Liver (tissue), 8 donors: ENCODE measurements at regions not wholly inside any gene's neighbourhood (a gene's known extent, or its start where the extent isn't known, plus 50 kb on each side); places are given as distances from the start of the nearest gene placed in this dataset.

Source experiments
- DNase-seq: peaks from one replicate; pipeline ENCODE4 v3.0.0-alpha.2; 2017; ENCODE audit warnings: low spot score
- H3K27ac ChIP-seq, 2 donors: one replicate each; pipeline ENCODE4 v1.7.0; 2013; ENCODE audit warnings: inconsistent platforms in 2 of 2, low read length in 2 of 2, control low read depth in 1 of 2, low read depth in 1 of 2, mild to moderate bottlenecking in 1 of 2
- H3K27me3 ChIP-seq, 4 donors: one replicate each; pipeline versions ENCODE4 v1.6.1 to v1.7.0; 2013; ENCODE audit warnings: low read length in 3 of 4, inconsistent platforms in 1 of 4, mild to moderate bottlenecking in 1 of 4, moderate library complexity in 1 of 4; ENCODE audit not compliant: control insufficient read depth in 4 of 4, insufficient read depth in 4 of 4
- H3K36me3 ChIP-seq, 4 donors: one replicate each; pipeline versions ENCODE4 v1.6.1 to v1.7.0; 2013; ENCODE audit warnings: low read length in 3 of 4, mild to moderate bottlenecking in 3 of 4, low read depth in 1 of 4, moderate library complexity in 1 of 4; ENCODE audit not compliant: control insufficient read depth in 4 of 4, insufficient read depth in 3 of 4
- H3K4me1 ChIP-seq, 4 donors: one replicate each; pipeline versions ENCODE4 v1.6.1 to v1.7.0; 2013; ENCODE audit warnings: low read length in 3 of 4, mild to moderate bottlenecking in 3 of 4, moderate library complexity in 1 of 4; ENCODE audit not compliant: control insufficient read depth in 4 of 4, insufficient read depth in 4 of 4
- H3K4me3 ChIP-seq, 3 donors: one replicate each; pipeline versions ENCODE4 v1.6.1 to v1.7.0; 2013; ENCODE audit warnings: low read length in 3 of 3, control low read depth in 1 of 3, low read depth in 1 of 3, mild to moderate bottlenecking in 1 of 3
- H3K9ac ChIP-seq, 2 donors: one replicate each; pipeline ENCODE4 v1.7.0; 2013; ENCODE audit warnings: low read length in 2 of 2, mild to moderate bottlenecking in 2 of 2, moderate library complexity in 2 of 2, control low read depth in 1 of 2, low read depth in 1 of 2
- H3K9me3 ChIP-seq, 4 donors: one replicate each; pipeline versions ENCODE4 v1.6.1 to v1.7.0; 2013; ENCODE audit warnings: low read length in 3 of 4; ENCODE audit not compliant: control insufficient read depth in 4 of 4
- EGR1 ChIP-seq, 2 donors: IDR thresholded peaks; 2 replicates each; pipeline ENCODE4 v1.6.1; 2016 to 2018; ENCODE audit warnings: antibody characterized with exemption in 2 of 2, low read depth in 2 of 2
- FOXA1 ChIP-seq: IDR thresholded peaks from 2 replicates; pipeline ENCODE4 v1.6.1; 2016; ENCODE audit warnings: antibody characterized with exemption
- FOXA2 ChIP-seq: IDR thresholded peaks from 2 replicates; pipeline ENCODE4 v1.6.1; 2016; ENCODE audit warnings: antibody characterized with exemption
- GABPA ChIP-seq, 2 donors: IDR thresholded peaks in 1 of 2; conservative IDR thresholded peaks in 1 of 2; 2 replicates each; pipeline ENCODE4 v1.6.1; 2016; ENCODE audit warnings: antibody characterized with exemption in 2 of 2, mild to moderate bottlenecking in 1 of 2, moderate library complexity in 1 of 2
- HNF4A ChIP-seq, 2 donors: conservative IDR thresholded peaks; 2 replicates each; pipeline ENCODE4 v1.6.1; 2016; ENCODE audit warnings: antibody characterized with exemption in 2 of 2, mild to moderate bottlenecking in 2 of 2
- HNF4G ChIP-seq: IDR thresholded peaks from 2 replicates; pipeline ENCODE4 v1.6.1; 2016; ENCODE audit warnings: antibody characterized with exemption
- JUND ChIP-seq, 2 donors: IDR thresholded peaks; 2 replicates each; pipeline ENCODE4 v1.6.1; 2016; ENCODE audit warnings: antibody characterized with exemption in 2 of 2
- NR2F2 ChIP-seq: IDR thresholded peaks from 2 replicates; pipeline ENCODE4 v1.6.1; 2016; ENCODE audit warnings: antibody characterized with exemption
- RAD21 ChIP-seq, 2 donors: IDR thresholded peaks; 2 replicates each; pipeline ENCODE4 v1.6.1; 2016; ENCODE audit warnings: antibody characterized with exemption in 2 of 2, mild to moderate bottlenecking in 2 of 2
- RXRA ChIP-seq, 2 donors: IDR thresholded peaks; 2 replicates each; pipeline ENCODE4 v1.6.1; 2017 to 2018; ENCODE audit warnings: antibody characterized with exemption in 2 of 2, mild to moderate bottlenecking in 1 of 2
- SP1 ChIP-seq: IDR thresholded peaks from 2 replicates; pipeline ENCODE4 v1.6.1; 2018; ENCODE audit warnings: antibody characterized with exemption, mild to moderate bottlenecking
- TAF1 ChIP-seq: conservative IDR thresholded peaks from 2 replicates; pipeline ENCODE4 v1.6.1; 2016; ENCODE audit warnings: antibody characterized with exemption, mild to moderate bottlenecking
- YY1 ChIP-seq: IDR thresholded peaks from 2 replicates; pipeline ENCODE4 v1.6.1; 2016; ENCODE audit warnings: antibody characterized with exemption, mild to moderate bottlenecking
- WGBS: extraction: QIAGEN DNeasy Blood & Tissue Kit; methylation state at CpG from one replicate; pipeline ENCODE4 v1.1.7; 2013; 5-methylcytosine and 5-hydroxymethylcytosine counted together
- TF ChIP-seq, protein P1 (sequence below): IDR thresholded peaks from 2 replicates; pipeline ENCODE4 v1.6.1; 2016; ENCODE audit warnings: antibody characterized with exemption
- TF ChIP-seq, protein P2 (sequence below): IDR thresholded peaks from 2 replicates; pipeline ENCODE4 v1.6.1; 2016; ENCODE audit warnings: antibody characterized with exemption, mild to moderate bottlenecking
- TF ChIP-seq, protein P3 (sequence below): IDR thresholded peaks from 2 replicates; pipeline ENCODE4 v1.6.1; 2016; ENCODE audit warnings: antibody characterized with exemption
- TF ChIP-seq, protein P4 (sequence below): fragments of 150-350 bp; IDR thresholded peaks from 2 replicates; pipeline ENCODE4 v1.5.1; 2017; ENCODE audit warnings: improper control_type of control experiment, low read depth, low read length; ENCODE audit not compliant: missing input control
- TF ChIP-seq, protein P5 (sequence below): IDR thresholded peaks from 2 replicates; pipeline ENCODE4 v1.6.1; 2016; ENCODE audit warnings: antibody characterized with exemption
- donor health status: healthy.
- donor health status: healthy.
- donor health status: healthy.
- donor health status: healthy.
- donor health status: healthy.

DNA sequence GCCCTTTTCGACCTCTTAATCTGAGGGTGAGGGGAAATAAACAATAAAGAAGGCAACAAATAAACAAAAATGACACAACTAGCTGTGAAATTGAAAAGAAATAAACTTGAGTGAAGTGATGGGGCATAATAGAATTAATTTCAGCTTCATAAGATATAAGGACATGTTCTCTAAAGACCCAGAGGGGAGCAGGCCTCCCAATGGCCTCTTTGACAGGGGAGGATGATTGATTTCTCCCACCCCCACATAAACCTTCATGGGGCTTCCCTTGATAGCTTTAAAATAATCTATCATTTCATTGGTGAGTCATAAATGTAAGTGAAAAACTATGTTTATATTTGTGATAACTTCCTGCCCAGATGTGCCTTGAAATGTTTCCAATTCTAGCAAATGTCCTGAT is 226.3 kb upstream of the RAG2 start:
- Histone ChIP-seq H3K4me3 (no peak overlapping the region), H3K9ac (no peak overlapping the region), H3K9me3 (no peaks in the 10 kb centered on the region), H3K36me3 (no peaks in the 10 kb centered on the region), H3K4me1 (no peaks in the 10 kb centered on the region), H3K27me3 (peaks cover 0 to 4% (median 0%) of the 10 kb centered on the region in 4 donors), H3K27ac (no peak overlapping the region)
- 66% methylated on average over 1 of the region's 1 CpG for WGBS
- TF ChIP-seq, protein P1, sequence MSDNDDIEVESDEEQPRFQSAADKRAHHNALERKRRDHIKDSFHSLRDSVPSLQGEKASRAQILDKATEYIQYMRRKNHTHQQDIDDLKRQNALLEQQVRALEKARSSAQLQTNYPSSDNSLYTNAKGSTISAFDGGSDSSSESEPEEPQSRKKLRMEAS, result no peak
- TF ChIP-seq NR2F2 (no peak), SP1 (no peak)
- TF ChIP-seq, protein P2, sequence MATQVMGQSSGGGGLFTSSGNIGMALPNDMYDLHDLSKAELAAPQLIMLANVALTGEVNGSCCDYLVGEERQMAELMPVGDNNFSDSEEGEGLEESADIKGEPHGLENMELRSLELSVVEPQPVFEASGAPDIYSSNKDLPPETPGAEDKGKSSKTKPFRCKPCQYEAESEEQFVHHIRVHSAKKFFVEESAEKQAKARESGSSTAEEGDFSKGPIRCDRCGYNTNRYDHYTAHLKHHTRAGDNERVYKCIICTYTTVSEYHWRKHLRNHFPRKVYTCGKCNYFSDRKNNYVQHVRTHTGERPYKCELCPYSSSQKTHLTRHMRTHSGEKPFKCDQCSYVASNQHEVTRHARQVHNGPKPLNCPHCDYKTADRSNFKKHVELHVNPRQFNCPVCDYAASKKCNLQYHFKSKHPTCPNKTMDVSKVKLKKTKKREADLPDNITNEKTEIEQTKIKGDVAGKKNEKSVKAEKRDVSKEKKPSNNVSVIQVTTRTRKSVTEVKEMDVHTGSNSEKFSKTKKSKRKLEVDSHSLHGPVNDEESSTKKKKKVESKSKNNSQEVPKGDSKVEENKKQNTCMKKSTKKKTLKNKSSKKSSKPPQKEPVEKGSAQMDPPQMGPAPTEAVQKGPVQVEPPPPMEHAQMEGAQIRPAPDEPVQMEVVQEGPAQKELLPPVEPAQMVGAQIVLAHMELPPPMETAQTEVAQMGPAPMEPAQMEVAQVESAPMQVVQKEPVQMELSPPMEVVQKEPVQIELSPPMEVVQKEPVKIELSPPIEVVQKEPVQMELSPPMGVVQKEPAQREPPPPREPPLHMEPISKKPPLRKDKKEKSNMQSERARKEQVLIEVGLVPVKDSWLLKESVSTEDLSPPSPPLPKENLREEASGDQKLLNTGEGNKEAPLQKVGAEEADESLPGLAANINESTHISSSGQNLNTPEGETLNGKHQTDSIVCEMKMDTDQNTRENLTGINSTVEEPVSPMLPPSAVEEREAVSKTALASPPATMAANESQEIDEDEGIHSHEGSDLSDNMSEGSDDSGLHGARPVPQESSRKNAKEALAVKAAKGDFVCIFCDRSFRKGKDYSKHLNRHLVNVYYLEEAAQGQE, result no peak
- DNase-seq, result no peak

DNA sequence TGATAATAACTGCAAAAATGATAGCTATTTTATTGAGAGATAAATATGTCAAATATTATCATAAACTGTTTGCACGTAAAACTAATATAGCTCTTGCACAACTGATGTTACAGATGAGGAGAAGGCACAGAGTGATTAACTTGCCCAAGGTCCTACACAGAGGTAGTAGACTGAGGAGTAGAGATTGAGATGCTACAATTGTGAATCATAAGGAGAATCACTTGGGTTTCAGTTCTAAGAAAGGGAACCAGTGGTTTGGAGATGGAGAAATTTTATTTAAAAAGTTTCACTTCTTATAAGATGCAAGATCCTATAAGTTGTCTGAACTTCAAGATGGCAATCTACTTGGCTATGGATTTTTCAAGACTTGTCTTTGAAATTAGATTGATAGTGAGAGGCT is 224.8 kb upstream of the RAG2 start:
- H3K9ac ChIP-seq, result no peak overlapping the region
- H3K9me3 ChIP-seq, result no peaks in the 10 kb centered on the region
- no peak for DNase-seq
- H3K4me1 ChIP-seq, result no peaks in the 10 kb centered on the region
- peaks cover 0 to 4% (median 0%) of the 10 kb centered on the region in 4 donors for H3K27me3 ChIP-seq
- no peak for TF ChIP-seq RXRA (IDR thresholded peaks at IDR 0.05)
- TF ChIP-seq, protein P3, sequence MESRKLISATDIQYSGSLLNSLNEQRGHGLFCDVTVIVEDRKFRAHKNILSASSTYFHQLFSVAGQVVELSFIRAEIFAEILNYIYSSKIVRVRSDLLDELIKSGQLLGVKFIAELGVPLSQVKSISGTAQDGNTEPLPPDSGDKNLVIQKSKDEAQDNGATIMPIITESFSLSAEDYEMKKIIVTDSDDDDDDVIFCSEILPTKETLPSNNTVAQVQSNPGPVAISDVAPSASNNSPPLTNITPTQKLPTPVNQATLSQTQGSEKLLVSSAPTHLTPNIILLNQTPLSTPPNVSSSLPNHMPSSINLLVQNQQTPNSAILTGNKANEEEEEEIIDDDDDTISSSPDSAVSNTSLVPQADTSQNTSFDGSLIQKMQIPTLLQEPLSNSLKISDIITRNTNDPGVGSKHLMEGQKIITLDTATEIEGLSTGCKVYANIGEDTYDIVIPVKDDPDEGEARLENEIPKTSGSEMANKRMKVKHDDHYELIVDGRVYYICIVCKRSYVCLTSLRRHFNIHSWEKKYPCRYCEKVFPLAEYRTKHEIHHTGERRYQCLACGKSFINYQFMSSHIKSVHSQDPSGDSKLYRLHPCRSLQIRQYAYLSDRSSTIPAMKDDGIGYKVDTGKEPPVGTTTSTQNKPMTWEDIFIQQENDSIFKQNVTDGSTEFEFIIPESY, result no peak
- TF ChIP-seq EGR1 (IDR thresholded peaks at IDR 0.05; ENCODE audit: low read depth in 2 of 2), result no peak
- TF ChIP-seq, protein P4, sequence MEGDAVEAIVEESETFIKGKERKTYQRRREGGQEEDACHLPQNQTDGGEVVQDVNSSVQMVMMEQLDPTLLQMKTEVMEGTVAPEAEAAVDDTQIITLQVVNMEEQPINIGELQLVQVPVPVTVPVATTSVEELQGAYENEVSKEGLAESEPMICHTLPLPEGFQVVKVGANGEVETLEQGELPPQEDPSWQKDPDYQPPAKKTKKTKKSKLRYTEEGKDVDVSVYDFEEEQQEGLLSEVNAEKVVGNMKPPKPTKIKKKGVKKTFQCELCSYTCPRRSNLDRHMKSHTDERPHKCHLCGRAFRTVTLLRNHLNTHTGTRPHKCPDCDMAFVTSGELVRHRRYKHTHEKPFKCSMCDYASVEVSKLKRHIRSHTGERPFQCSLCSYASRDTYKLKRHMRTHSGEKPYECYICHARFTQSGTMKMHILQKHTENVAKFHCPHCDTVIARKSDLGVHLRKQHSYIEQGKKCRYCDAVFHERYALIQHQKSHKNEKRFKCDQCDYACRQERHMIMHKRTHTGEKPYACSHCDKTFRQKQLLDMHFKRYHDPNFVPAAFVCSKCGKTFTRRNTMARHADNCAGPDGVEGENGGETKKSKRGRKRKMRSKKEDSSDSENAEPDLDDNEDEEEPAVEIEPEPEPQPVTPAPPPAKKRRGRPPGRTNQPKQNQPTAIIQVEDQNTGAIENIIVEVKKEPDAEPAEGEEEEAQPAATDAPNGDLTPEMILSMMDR, result no peak
- no peak for TF ChIP-seq GABPA (IDR thresholded peaks at IDR 0.05 in 1 of 2, conservative IDR thresholded peaks at IDR 0.05 in 1 of 2)
- TF ChIP-seq HNF4A (conservative IDR thresholded peaks at IDR 0.05), result no peak
- TF ChIP-seq NR2F2, result no peak
- TF ChIP-seq, protein P1, result no peak
- no peak for TF ChIP-seq SP1
- TF ChIP-seq JUND (IDR thresholded peaks at IDR 0.05), result no peak
- TF ChIP-seq FOXA1, result no peak
- TF ChIP-seq TAF1, result no peak
- TF ChIP-seq YY1, result no peak
- TF ChIP-seq HNF4G, result no peak
- no peak for TF ChIP-seq RAD21 (IDR thresholded peaks at IDR 0.05)
- TF ChIP-seq, protein P5, sequence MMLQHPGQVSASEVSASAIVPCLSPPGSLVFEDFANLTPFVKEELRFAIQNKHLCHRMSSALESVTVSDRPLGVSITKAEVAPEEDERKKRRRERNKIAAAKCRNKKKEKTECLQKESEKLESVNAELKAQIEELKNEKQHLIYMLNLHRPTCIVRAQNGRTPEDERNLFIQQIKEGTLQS, result no peak
- TF ChIP-seq FOXA2, result no peak
- TF ChIP-seq, protein P2, result no peak
- no peaks in the 10 kb centered on the region for H3K36me3 ChIP-seq
- H3K27ac ChIP-seq, result no peak overlapping the region
- WGBS, result 78% methylated on average over 1 of the region's 1 CpG
- H3K4me3 ChIP-seq, result no peak overlapping the region
